Retinal pigment epithelial cell (primary cell): ENCODE measurements at regions not wholly inside any gene's neighbourhood (a gene's known extent, or its start where the extent isn't known, plus 50 kb on each side); places are given as distances from the start of the nearest gene placed in this dataset.

Source experiments
- DNase-seq: peaks from one replicate; pipeline ENCODE4 v3.0.0-alpha.2; 2010; ENCODE audit warnings: low read depth
- H3K4me3 ChIP-seq: 2 replicates; pipeline ENCODE4 v1.5.1; 2011; ENCODE audit warnings: mild to moderate bottlenecking, low read length, control low read depth, moderate library complexity
- CTCF ChIP-seq: conservative IDR thresholded peaks from 2 replicates; pipeline ENCODE4 v1.5.1; 2011; ENCODE audit warnings: low read depth, low read length, control low read depth, inconsistent platforms

GRCh38 chr13:55516610-55517009 lies 1624.1 kb upstream of the PRR20A start:
- DNase-seq: no peak
- TF ChIP-seq CTCF: no peak

GRCh38 chr13:55517312-55517711 lies 1623.4 kb upstream of the PRR20A start:
- no peak overlapping the region for H3K4me3 ChIP-seq
- peak; percentile 45 for TF ChIP-seq CTCF
- no peak for DNase-seq

More at GRCh38 chr13:55516610-55517009, 1624.1 kb upstream of the PRR20A start:
- no peak overlapping the region for H3K4me3 ChIP-seq

GRCh38 chr13:55528434-55528833 lies 1612.3 kb upstream of the PRR20A start:
- no peak for TF ChIP-seq CTCF
- no peak overlapping the region for H3K4me3 ChIP-seq
- no peak for DNase-seq

- no peak for DNase-seq
- no peak for TF ChIP-seq CTCF
- no peak overlapping the region for H3K4me3 ChIP-seq
Measured at GRCh38 chr13:55534306-55534705, 1606.4 kb upstream of the PRR20A start.

GRCh38 chr13:55538424-55538823 lies 1602.3 kb upstream of the PRR20A start:
- no peak for TF ChIP-seq CTCF

GRCh38 chr13:55543053-55543452 lies 1597.7 kb upstream of the PRR20A start:
- no peak overlapping the region for H3K4me3 ChIP-seq
- no peak for DNase-seq
- TF ChIP-seq CTCF: no peak

More at GRCh38 chr13:55538424-55538823, 1602.3 kb upstream of the PRR20A start:
- no peak overlapping the region for H3K4me3 ChIP-seq
- no peak for DNase-seq

- DNase-seq: no peak
- H3K4me3 ChIP-seq: no peak overlapping the region
- TF ChIP-seq CTCF: no peak
Measured at GRCh38 chr13:55550624-55551023, 1590.1 kb upstream of the PRR20A start.
